ENCODE measurements at regions not wholly inside any gene's neighbourhood (a gene's known extent, or its start where the extent isn't known, plus 50 kb on each side); places are given as distances from the start of the nearest gene placed in this dataset.

- intact Hi-C loops (cut with DNase I, micrococcal nuclease) = no loop called here
- peaks cover 12% of the 10 kb centered on the region for H3K9me3 Mint-ChIP-seq
- Histone ChIP-seq H3K27ac (ENCODE audit: low read depth in 1 of 2, low read length in 2 of 2) (no peak overlapping the region), H3K36me3 (ENCODE audit: insufficient read depth, low read length) (no peaks in the 10 kb centered on the region), H3K4me3 (ENCODE audit: low read length) (no peak overlapping the region), H3K9me3 (ENCODE audit: control insufficient read depth in 1 of 2, insufficient read depth in 1 of 2, low read length in 2 of 2) (peaks cover 0 to 11% of the 10 kb centered on the region in 2 experiments), H3K4me1 (ENCODE audit: insufficient read depth, low read length) (no peaks in the 10 kb centered on the region), H3K27me3 (ENCODE audit: control insufficient read depth in 1 of 2, insufficient read depth in 2 of 2, low read length in 2 of 2) (no peaks in the 10 kb centered on the region)
- no peaks in the 10 kb centered on the region for H3K36me3 Mint-ChIP-seq (ENCODE audit: low read depth)
- H3K27me3 Mint-ChIP-seq = no peaks in the 10 kb centered on the region
- CTCF ChIA-PET = no interaction called here
- H3K27ac Mint-ChIP-seq = no peak overlapping the region
- DNase-seq = no peak
- POLR2A ChIA-PET = no interaction called here
- ATAC-seq (ENCODE audit: poor library complexity) = no peak
- H3K4me1 Mint-ChIP-seq (ENCODE audit: low read depth) = no peaks in the 10 kb centered on the region
- TF ChIP-seq CTCF (IDR thresholded peaks at IDR 0.05) = no peak
- no peak overlapping the region for H3K4me3 Mint-ChIP-seq
These were observed 683.5 kb upstream of the CA10 start for GRCh38 chr17:52841971-52842370.

GRCh38 chr17:52837492-52837891, 679.0 kb upstream of the CA10 start:
- H3K9me3 Mint-ChIP-seq = peaks cover 6% of the 10 kb centered on the region
- intact Hi-C loops (cut with DNase I, micrococcal nuclease) = no loop called here
- DNase-seq (no peak), ATAC-seq (ENCODE audit: poor library complexity) (no peak)
- H3K27me3 ChIP-seq (ENCODE audit: control insufficient read depth in 1 of 2, insufficient read depth in 2 of 2, low read length in 2 of 2) = no peaks in the 10 kb centered on the region
- no peaks in the 10 kb centered on the region for H3K4me1 ChIP-seq (ENCODE audit: insufficient read depth, low read length)
- no peak overlapping the region for H3K27ac ChIP-seq (ENCODE audit: low read depth in 1 of 2, low read length in 2 of 2)
- H3K4me3 Mint-ChIP-seq = no peak overlapping the region
- no peaks in the 10 kb centered on the region for H3K36me3 ChIP-seq (ENCODE audit: insufficient read depth, low read length)
- H3K36me3 Mint-ChIP-seq (ENCODE audit: low read depth) = no peaks in the 10 kb centered on the region
- peaks cover 0 to 4% of the 10 kb centered on the region in 2 experiments for H3K9me3 ChIP-seq (ENCODE audit: control insufficient read depth in 1 of 2, insufficient read depth in 1 of 2, low read length in 2 of 2)
- H3K27ac Mint-ChIP-seq = no peak overlapping the region
- ChIA-PET POLR2A (no interaction called here), CTCF (no interaction called here)
- no peaks in the 10 kb centered on the region for H3K27me3 Mint-ChIP-seq
- TF ChIP-seq CTCF (IDR thresholded peaks at IDR 0.05) = no peak
- H3K4me1 Mint-ChIP-seq (ENCODE audit: low read depth) = no peaks in the 10 kb centered on the region
- H3K4me3 ChIP-seq (ENCODE audit: low read length) = no peak overlapping the region

GRCh38 chr17:52831536-52831935, 673.0 kb upstream of the CA10 start:
- ChIA-PET POLR2A (no interaction called here), CTCF (no interaction called here)
- ATAC-seq (ENCODE audit: poor library complexity) = no peak
- no peaks in the 10 kb centered on the region for H3K36me3 ChIP-seq (ENCODE audit: insufficient read depth, low read length)
- Mint-ChIP-seq H3K4me1 (ENCODE audit: low read depth) (no peaks in the 10 kb centered on the region), H3K27me3 (no peaks in the 10 kb centered on the region), H3K36me3 (ENCODE audit: low read depth) (no peaks in the 10 kb centered on the region), H3K4me3 (no peak overlapping the region), H3K9me3 (peaks cover 7% of the 10 kb centered on the region), H3K27ac (no peak overlapping the region)
- peaks cover 0 to 11% of the 10 kb centered on the region in 2 experiments for H3K9me3 ChIP-seq (ENCODE audit: control insufficient read depth in 1 of 2, insufficient read depth in 1 of 2, low read length in 2 of 2)
- H3K27ac ChIP-seq (ENCODE audit: low read depth in 1 of 2, low read length in 2 of 2) = no peak overlapping the region
- no peaks in the 10 kb centered on the region for H3K27me3 ChIP-seq (ENCODE audit: control insufficient read depth in 1 of 2, insufficient read depth in 2 of 2, low read length in 2 of 2)
- no peak for TF ChIP-seq CTCF (IDR thresholded peaks at IDR 0.05)
- DNase-seq = no peak
- no peak overlapping the region for H3K4me3 ChIP-seq (ENCODE audit: low read length)
- intact Hi-C loops (cut with DNase I, micrococcal nuclease) = no loop called here
- no peaks in the 10 kb centered on the region for H3K4me1 ChIP-seq (ENCODE audit: insufficient read depth, low read length)
